ENCODE measurements at regions not wholly inside any gene's neighbourhood (a gene's known extent, or its start where the extent isn't known, plus 50 kb on each side); places are given as distances from the start of the nearest gene placed in this dataset.

DNA sequence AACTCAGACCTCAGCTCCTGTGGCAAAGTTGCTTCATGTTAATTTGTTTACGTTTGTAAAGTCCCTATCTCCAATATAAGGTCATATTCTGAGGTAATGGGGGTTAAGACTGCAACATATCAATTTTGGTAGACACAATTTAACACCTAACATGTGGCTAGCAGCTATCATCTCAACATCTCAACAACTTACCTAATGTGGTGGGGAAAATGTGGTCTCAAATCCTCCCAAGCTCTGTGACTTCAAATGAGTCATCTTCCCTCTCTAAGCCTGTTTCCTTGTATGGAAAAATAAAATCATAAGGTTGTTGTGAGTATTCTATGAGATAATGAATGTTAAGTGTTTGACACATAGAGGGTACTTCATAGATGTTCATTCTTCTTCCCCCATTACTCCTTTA, 443.3 kb downstream of the CDK5RAP2 start:
- Mint-ChIP-seq H3K9me3 (peaks cover 5 to 29% (median 11%) of the 10 kb centered on the region in 7 donors), H3K4me1 (no peaks in the 10 kb centered on the region), H3K27ac (no peak overlapping the region), H3K4me3 (no peak overlapping the region), H3K36me3 (peaks cover 0 to 6% of the 10 kb centered on the region in 2 donors), H3K27me3 (peaks cover 0 to 5% (median 0%) of the 10 kb centered on the region in 3 donors)
- ATAC-seq (ENCODE audit: low read depth in 2 of 2) (no peak), DNase-seq (no peak)

DNA sequence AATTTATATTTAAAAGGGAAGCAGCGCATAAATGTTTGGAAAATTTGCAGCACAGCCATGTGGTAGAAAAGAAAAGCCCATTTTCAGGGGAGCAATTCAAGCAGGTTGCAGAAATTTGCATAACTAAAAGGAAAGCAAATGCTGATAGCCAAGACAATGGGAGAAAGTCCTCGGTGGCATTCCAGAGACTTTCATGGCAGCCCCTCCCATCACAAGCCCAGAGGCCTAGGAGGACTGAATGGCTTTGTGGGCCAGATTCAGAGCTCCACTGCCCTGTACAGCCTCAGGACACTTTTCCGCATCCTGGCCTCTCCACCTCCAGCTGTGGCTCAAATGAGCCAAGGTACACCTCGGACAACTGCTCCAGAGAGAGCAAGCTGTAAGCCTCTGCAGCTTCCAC, 462.9 kb downstream of the CDK5RAP2 start:
- Mint-ChIP-seq H3K9me3 (peaks cover 0 to 6% (median 3%) of the 10 kb centered on the region in 7 donors), H3K27ac (no peak overlapping the region), H3K27me3 (peaks cover 0 to 4% (median 0%) of the 10 kb centered on the region in 3 donors), H3K36me3 (no peaks in the 10 kb centered on the region), H3K4me1 (no peaks in the 10 kb centered on the region), H3K4me3 (no peak overlapping the region)
- ATAC-seq (ENCODE audit: low read depth in 2 of 2): no peak
- DNase-seq: no peak

DNA sequence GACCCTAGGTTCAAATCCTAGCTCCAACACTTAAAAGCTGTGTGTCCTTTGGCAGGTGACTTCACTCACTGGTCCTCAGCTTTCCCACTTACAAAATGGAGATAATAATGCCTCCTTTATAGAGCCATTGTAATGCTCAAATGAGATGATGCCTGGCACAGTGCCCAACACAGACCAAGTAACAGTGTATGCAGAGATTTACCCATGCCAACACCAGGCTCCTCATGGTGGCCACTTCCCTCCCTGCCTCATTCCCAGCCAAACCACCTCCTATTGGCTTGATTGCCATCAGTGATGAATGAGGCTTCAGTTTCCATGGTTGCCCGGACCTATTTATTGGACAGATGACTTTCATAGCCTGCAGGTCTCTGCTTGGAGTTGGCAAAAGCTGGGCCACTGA, 469.4 kb downstream of the CDK5RAP2 start:
- Mint-ChIP-seq H3K9me3 (peaks cover 0 to 6% (median 0%) of the 10 kb centered on the region in 7 donors), H3K4me3 (no peak overlapping the region), H3K27ac (no peak overlapping the region), H3K36me3 (no peaks in the 10 kb centered on the region), H3K27me3 (peaks cover 0 to 4% (median 0%) of the 10 kb centered on the region in 3 donors), H3K4me1 (no peaks in the 10 kb centered on the region)
- ATAC-seq (ENCODE audit: low read depth in 2 of 2) (no peak), DNase-seq (no peak)

DNA sequence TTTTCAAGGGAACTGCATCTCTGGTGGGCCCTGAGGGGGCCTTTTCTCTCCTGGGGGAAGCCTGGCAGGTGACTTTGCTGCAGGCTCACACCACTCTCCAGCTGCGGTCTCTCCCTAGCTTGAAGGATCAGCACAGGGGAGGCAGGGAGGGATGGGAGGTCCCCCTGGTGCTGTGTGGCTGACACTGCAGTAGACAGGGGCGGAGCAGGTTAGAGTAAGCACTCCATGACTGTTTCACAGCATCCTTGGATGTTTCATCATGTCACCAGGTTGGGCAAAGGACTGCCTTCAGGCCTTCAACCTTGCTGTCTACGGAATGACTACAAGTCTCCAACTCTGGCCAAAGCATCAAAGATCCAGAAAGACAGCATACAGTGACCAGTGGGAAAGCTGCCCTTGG, 470.7 kb downstream of the CDK5RAP2 start:
- H3K9me3 Mint-ChIP-seq: peaks cover 0 to 4% (median 0%) of the 10 kb centered on the region in 7 donors
- H3K4me3 Mint-ChIP-seq: no peak overlapping the region
- H3K4me1 Mint-ChIP-seq: no peaks in the 10 kb centered on the region
- H3K27me3 Mint-ChIP-seq: peaks cover 2 to 6% (median 4%) of the 10 kb centered on the region in 3 donors
- no peak overlapping the region for H3K27ac Mint-ChIP-seq
- H3K36me3 Mint-ChIP-seq: no peaks in the 10 kb centered on the region
- no peak for ATAC-seq (ENCODE audit: low read depth in 2 of 2)
- DNase-seq: no peak

DNA sequence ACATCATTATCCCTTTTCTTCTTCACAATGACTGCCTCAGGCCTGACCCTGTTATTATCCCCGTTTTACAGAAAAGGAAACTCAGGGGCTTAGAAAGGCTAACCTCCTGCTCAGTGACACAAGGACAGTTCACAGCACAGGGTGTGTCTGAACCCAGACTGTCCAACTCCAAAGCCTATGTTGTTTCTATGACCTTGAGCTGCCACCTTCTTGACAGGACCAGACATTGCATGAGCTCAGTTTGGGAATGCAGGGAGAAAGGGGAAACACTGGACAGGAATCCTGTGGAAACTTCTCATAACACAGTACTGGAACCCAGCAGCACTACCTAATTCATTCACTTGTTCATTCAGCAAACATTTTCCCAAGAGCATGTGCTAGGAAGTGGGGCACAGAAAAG, 472.8 kb downstream of the CDK5RAP2 start:
- Mint-ChIP-seq H3K9me3 (peaks cover 0 to 4% (median 0%) of the 10 kb centered on the region in 7 donors), H3K4me1 (no peaks in the 10 kb centered on the region), H3K36me3 (no peaks in the 10 kb centered on the region), H3K27ac (no peak overlapping the region), H3K4me3 (no peak overlapping the region), H3K27me3 (peaks cover 6 to 13% (median 6%) of the 10 kb centered on the region in 3 donors)
- ATAC-seq (ENCODE audit: low read depth in 2 of 2): no peak
- no peak for DNase-seq

DNA sequence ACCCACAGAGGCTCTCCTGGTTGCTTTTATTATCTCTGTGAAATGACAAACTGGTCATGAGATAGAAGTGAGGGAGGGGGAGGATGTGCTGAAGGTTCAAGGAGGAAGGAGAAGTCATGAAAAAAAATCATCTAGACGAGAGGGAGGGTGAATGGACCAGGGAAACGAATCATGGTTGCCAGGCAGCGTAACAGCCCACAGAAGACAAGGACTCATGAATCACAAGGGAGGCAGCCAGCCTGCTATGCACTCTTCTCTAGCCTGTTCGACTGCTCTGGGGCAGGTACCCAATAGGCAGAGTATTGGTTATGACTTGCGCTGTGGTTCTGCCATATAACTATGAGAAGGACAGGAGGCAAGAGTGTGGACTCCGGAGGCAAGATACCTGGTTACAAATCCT, 475.2 kb downstream of the CDK5RAP2 start:
- Mint-ChIP-seq H3K4me3 (no peak overlapping the region), H3K27ac (no peak overlapping the region), H3K27me3 (peaks cover 6 to 13% (median 6%) of the 10 kb centered on the region in 3 donors), H3K36me3 (no peaks in the 10 kb centered on the region), H3K4me1 (no peaks in the 10 kb centered on the region), H3K9me3 (peaks cover 0 to 4% (median 0%) of the 10 kb centered on the region in 7 donors)
- no peak for DNase-seq
- no peak for ATAC-seq (ENCODE audit: low read depth in 2 of 2)

DNA sequence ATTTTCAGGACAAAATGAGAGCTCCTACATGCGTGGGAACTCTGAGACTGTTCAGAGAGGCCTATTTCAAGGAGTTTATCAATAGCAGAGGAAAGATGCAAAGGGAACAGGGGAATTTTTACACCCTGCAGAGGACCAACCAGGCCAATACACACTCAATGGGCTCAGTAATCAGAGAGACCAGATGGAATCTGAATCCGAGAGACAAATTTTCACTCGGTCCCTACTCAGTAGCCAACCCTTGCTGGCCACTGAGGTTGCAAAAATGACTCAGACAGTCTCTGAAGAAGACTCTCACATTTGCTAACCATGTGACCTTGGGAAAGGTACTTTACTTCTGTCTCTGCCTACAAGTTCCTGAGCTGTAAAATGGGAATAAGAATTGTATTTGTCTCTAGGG, 479.4 kb downstream of the CDK5RAP2 start:
- DNase-seq (no peak), ATAC-seq (ENCODE audit: low read depth in 2 of 2) (no peak)
- peaks cover 9 to 13% (median 10%) of the 10 kb centered on the region in 3 donors for H3K27me3 Mint-ChIP-seq
- H3K36me3 Mint-ChIP-seq: no peaks in the 10 kb centered on the region
- H3K4me1 Mint-ChIP-seq: no peaks in the 10 kb centered on the region
- peaks cover 0 to 4% (median 0%) of the 10 kb centered on the region in 7 donors for H3K9me3 Mint-ChIP-seq
- H3K27ac Mint-ChIP-seq: no peak overlapping the region
- no peak overlapping the region for H3K4me3 Mint-ChIP-seq

DNA sequence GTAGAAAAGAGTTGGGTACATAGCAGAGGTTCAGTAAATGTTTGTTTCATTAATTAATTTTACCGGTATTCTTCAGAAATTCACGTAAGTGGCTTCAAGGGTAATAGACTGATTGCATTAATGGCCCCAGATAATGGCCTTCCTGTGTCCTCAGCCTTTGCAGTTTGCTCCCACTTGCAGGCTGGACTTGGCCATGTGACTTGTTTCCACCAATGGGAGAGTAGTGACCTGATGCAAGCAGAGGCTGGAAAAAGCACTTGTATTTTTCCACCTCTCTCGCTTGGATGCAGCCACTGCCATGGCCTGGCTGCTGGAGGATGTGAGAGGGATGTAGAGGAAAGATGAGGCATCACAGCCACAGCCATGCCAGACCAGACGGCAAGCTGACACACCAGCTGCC, 480.9 kb downstream of the CDK5RAP2 start:
- H3K27ac Mint-ChIP-seq: no peak overlapping the region
- ATAC-seq (ENCODE audit: low read depth in 2 of 2): no peak
- no peak overlapping the region for H3K4me3 Mint-ChIP-seq
- peaks cover 5 to 7% (median 6%) of the 10 kb centered on the region in 3 donors for H3K27me3 Mint-ChIP-seq
- H3K36me3 Mint-ChIP-seq: no peaks in the 10 kb centered on the region
- DNase-seq: no peak
- no peaks in the 10 kb centered on the region for H3K4me1 Mint-ChIP-seq
- H3K9me3 Mint-ChIP-seq: peaks cover 0 to 2% (median 0%) of the 10 kb centered on the region in 7 donors

DNA sequence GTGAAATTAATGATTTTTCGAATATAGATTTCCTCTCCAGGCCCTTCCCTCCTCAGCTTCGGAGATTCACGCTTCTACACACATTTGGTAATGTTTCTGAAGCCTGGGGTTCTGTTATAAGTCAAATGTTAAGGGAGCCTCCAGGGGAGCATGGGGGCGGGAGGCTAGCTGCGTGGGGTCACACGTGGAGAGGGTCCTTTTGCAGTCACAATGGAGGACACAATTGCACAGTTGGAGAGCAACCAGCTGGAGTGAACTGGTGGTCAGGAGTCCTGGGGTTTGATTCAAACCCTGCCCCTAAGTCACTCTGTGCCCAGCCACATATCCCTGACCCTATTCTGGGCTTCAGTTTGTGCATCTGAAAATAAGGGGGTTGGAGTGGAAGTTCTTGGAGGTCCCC, 481.4 kb downstream of the CDK5RAP2 start:
- no peak for DNase-seq
- Mint-ChIP-seq H3K27me3 (peaks cover under 1 to 4% (median 3%) of the 10 kb centered on the region in 3 donors), H3K4me3 (no peak overlapping the region), H3K4me1 (no peaks in the 10 kb centered on the region), H3K36me3 (no peaks in the 10 kb centered on the region), H3K9me3 (peaks cover 0 to 2% (median 0%) of the 10 kb centered on the region in 7 donors), H3K27ac (no peak overlapping the region)
- no peak for ATAC-seq (ENCODE audit: low read depth in 2 of 2)

DNA sequence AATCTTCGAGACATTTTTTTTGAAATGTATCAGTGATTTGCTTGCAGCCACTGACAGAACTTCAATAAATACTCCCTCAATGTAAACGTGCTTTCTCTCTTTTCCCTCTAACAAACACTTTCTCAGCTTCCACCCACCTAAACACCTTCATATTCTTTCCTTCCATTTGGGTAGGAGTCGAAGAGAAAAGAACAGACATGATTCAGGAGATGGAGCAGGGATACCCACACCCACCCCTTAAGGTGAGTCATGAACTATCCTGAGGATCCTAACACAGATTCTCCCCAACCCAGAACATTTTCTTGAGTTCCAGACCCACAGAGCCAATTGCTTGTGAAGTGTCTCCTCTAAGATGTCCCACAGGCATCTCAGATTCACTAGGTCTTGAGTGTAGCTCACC, 488.8 kb downstream of the CDK5RAP2 start:
- peaks cover 2 to 13% (median 9%) of the 10 kb centered on the region in 7 donors for H3K9me3 Mint-ChIP-seq
- peaks cover 0 to 7% (median 6%) of the 10 kb centered on the region in 3 donors for H3K27me3 Mint-ChIP-seq
- peaks cover 0 to 4% of the 10 kb centered on the region in 2 donors for H3K36me3 Mint-ChIP-seq
- H3K4me3 Mint-ChIP-seq: no peak overlapping the region
- H3K27ac Mint-ChIP-seq: no peak overlapping the region
- DNase-seq (no peak), ATAC-seq (ENCODE audit: low read depth in 2 of 2) (no peak)
- H3K4me1 Mint-ChIP-seq: no peaks in the 10 kb centered on the region

DNA sequence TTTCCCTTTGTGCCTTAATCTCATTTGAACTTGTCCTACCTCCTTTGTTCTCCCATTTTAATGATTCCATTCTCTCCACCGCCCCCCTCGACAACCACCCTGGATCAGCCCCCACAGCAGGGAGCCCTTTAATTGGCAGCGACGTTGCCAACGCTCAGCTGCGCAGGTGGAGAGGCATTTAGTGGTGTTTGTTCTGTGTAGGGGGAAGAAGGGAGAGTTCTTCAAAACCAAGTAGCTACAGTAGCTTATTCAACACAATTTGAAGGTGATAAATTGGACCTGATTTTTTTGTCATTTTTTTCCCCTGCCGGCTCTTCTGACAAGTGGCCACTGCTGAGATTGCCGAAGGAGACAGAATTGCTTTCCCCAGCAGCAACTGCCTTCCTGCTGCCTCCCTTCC, 499.1 kb downstream of the CDK5RAP2 start:
- ATAC-seq (ENCODE audit: low read depth in 2 of 2) (no peak), DNase-seq (no peak)
- Mint-ChIP-seq H3K27ac (no peak overlapping the region), H3K9me3 (peaks cover 10 to 34% (median 21%) of the 10 kb centered on the region in 7 donors), H3K27me3 (peaks cover under 1 to 14% (median 5%) of the 10 kb centered on the region in 3 donors), H3K36me3 (peaks cover 4 to 16% of the 10 kb centered on the region in 2 donors), H3K4me1 (no peaks in the 10 kb centered on the region), H3K4me3 (no peak overlapping the region)

DNA sequence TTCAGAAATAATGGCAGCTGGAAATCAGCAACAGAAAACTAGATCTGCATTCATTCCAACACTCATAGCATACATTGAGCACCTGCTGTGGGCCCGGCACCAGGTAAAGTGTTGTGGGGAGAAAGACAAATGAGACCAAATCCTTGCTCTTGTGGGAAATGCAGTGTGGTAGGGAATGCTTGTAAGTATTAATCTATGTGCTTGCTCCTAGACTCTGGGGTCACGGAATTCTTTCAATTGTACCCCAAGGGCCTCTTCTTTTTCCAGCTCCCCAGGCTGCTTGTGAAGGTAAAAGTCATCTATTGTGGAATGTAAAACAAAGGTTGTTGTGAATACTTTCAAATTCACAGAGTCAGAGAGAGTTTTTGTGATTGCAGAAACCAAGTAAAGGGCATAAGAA, 501.9 kb downstream of the CDK5RAP2 start:
- Mint-ChIP-seq H3K4me3 (no peak overlapping the region), H3K4me1 (no peaks in the 10 kb centered on the region), H3K36me3 (no peaks in the 10 kb centered on the region), H3K27ac (no peak overlapping the region), H3K27me3 (peaks cover 10 to 14% (median 11%) of the 10 kb centered on the region in 3 donors), H3K9me3 (peaks cover 1 to 17% (median 5%) of the 10 kb centered on the region in 7 donors)
- DNase-seq: no peak
- ATAC-seq (ENCODE audit: low read depth in 2 of 2): no peak

DNA sequence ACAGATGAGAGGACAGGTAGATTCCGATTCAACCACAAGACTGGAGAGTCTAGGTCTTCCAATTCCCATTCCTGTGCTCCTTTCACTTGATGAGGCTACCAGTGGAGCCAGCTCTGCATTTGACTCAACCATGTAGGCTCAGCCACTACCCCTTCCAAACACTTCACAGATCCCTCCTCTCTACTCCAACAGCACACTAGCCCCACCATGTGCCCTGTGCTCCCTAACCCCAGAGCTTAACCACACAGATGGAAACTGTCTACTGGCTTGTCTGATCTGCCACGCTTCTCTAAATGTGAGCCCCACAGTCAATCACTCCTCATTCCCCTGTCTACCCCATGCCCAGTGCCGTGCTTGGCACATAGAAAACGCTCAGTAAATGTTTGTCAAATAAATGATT, 508.2 kb downstream of the CDK5RAP2 start:
- no peak for ATAC-seq (ENCODE audit: low read depth in 2 of 2)
- Mint-ChIP-seq H3K27ac (no peak overlapping the region), H3K9me3 (peaks cover 0 to 7% (median 0%) of the 10 kb centered on the region in 7 donors), H3K36me3 (no peaks in the 10 kb centered on the region), H3K27me3 (peaks cover under 1 to 11% (median 11%) of the 10 kb centered on the region in 3 donors), H3K4me1 (no peaks in the 10 kb centered on the region), H3K4me3 (no peak overlapping the region)
- DNase-seq: no peak

DNA sequence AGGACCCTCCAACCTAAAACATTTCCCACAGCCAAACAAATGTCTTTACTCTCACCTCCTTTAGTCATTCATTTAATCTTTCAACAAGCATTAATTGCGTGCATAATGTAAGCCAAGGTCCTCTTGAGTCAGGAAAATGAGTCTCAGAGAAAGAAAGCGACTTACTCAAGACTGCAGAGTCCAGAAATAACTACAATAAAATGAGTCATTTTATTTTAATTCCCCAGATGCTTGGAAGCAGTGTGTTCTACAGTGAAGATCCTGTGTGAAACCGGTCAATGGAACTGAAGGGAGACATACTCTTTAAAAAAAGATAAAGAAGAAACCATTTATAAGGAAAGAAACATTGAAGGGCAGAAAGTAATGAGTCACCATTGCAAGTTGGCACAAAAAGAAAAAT, 513.7 kb downstream of the CDK5RAP2 start:
- Mint-ChIP-seq H3K4me3 (no peak overlapping the region), H3K4me1 (no peaks in the 10 kb centered on the region), H3K36me3 (no peaks in the 10 kb centered on the region), H3K9me3 (peaks cover 0 to 23% (median 6%) of the 10 kb centered on the region in 7 donors), H3K27ac (no peak overlapping the region), H3K27me3 (no peaks in the 10 kb centered on the region)
- ATAC-seq (ENCODE audit: low read depth in 2 of 2): no peak
- DNase-seq: no peak

DNA sequence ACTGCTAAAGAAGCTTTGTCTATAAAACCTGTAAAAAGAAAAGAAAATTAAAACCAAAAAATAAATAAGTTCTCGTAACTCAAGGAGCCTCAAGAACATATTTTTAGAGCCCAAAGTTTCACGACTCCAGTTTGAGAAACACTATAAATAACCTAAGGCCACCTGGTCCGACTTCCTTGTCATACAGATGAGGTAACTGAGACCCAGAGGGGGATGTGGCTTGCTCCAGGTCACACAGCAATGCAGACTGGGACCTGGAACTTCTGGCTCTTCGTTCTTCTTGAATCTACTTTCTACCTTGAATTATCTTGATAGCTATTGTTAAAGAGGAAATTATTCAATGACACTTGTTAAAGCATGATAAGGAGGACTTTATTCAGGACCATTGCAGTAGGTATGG, 514.8 kb downstream of the CDK5RAP2 start:
- Mint-ChIP-seq H3K4me1 (no peaks in the 10 kb centered on the region), H3K27me3 (no peaks in the 10 kb centered on the region), H3K9me3 (peaks cover 0 to 23% (median 6%) of the 10 kb centered on the region in 7 donors), H3K4me3 (no peak overlapping the region), H3K27ac (no peak overlapping the region), H3K36me3 (no peaks in the 10 kb centered on the region)
- ATAC-seq (ENCODE audit: low read depth in 2 of 2) (no peak), DNase-seq (no peak)
